Stromal cell of bone marrow (primary cell): ENCODE measurements at regions not wholly inside any gene's neighbourhood (a gene's known extent, or its start where the extent isn't known, plus 50 kb on each side); places are given as distances from the start of the nearest gene placed in this dataset.

ENCODE experiments used
- DNase-seq: peaks from one replicate; pipeline ENCODE4 v3.0.0-alpha.2; 2012; ENCODE audit warnings: low read depth

- no peak for DNase-seq
Observed at GRCh38 chr3:107897471-107898061, 193.3 kb downstream of the CD47 start.

- DNase-seq, result no peak
Observed at GRCh38 chr3:107894998-107895397, 195.8 kb downstream of the CD47 start.

- no peak for DNase-seq
Observed at GRCh38 chr3:107892955-107893624, 197.7 kb downstream of the CD47 start.

GRCh38 chr3:107884719-107885460 is 205.9 kb downstream of the CD47 start:
- peak; percentile 64 for DNase-seq

- no peak for DNase-seq
Observed at GRCh38 chr3:107884028-107884427, 206.8 kb downstream of the CD47 start.

- DNase-seq, result no peak
Observed at GRCh38 chr3:107882881-107883280, 207.9 kb downstream of the CD47 start.

- no peak for DNase-seq
Observed at GRCh38 chr3:107882261-107882660, 208.6 kb downstream of the CD47 start.

- DNase-seq, result no peak
Observed at GRCh38 chr3:107881509-107881908, 209.3 kb downstream of the CD47 start.

- no peak for DNase-seq
Observed at GRCh38 chr3:107880702-107881101, 210.1 kb downstream of the CD47 start.

GRCh38 chr3:107877936-107878335 is 212.9 kb downstream of the CD47 start:
- DNase-seq, result no peak

GRCh38 chr3:107870943-107871638 is 219.7 kb downstream of the CD47 start:
- no peak for DNase-seq

GRCh38 chr3:107870096-107870495 is 220.7 kb downstream of the CD47 start:
- no peak for DNase-seq

GRCh38 chr3:107868449-107868848 is 222.4 kb downstream of the CD47 start:
- DNase-seq, result no peak

GRCh38 chr3:107861904-107862303 is 228.9 kb downstream of the CD47 start:
- DNase-seq, result no peak

- DNase-seq, result no peak
Observed at GRCh38 chr3:107861422-107861821, 229.4 kb downstream of the CD47 start.
